ENCODE measurements at regions not wholly inside any gene's neighbourhood (a gene's known extent, or its start where the extent isn't known, plus 50 kb on each side); places are given as distances from the start of the nearest gene placed in this dataset.
"Not testable (repeated sequence)": the region's sequence is repeated elsewhere in the genome, so short reads cannot be mapped to it uniquely, and the experiment has no call there.

GRCh38 chr15:66633041-66633937 lies 67.5 kb upstream of the LCTL start:
- Histone ChIP-seq H3K9me3 (no peaks in the 10 kb centered on the region), H3K27me3 (no peaks in the 10 kb centered on the region), H3K27ac (no peak overlapping the region), H3K36me3 (no peaks in the 10 kb centered on the region), H3K4me3 (no peak overlapping the region), H3K4me1 (no peaks in the 10 kb centered on the region)
- no peak for TF ChIP-seq POLR2AphosphoS5 (IDR thresholded peaks at IDR 0.05; ENCODE audit: insufficient read depth in 1 of 2, low read depth in 1 of 2)
- TF ChIP-seq POLR2A (IDR thresholded peaks at IDR 0.05) = no peak
- no peak for TF ChIP-seq CTCF (IDR thresholded peaks at IDR 0.05)
- intact Hi-C loops (cut with DNase I) = no loop called here
- no peak for DNase-seq (ENCODE audit: extremely low spot score in 2 of 2)

GRCh38 chr15:66633938-66634250 lies 68.1 kb upstream of the LCTL start:
- H3K4me1 ChIP-seq = no peaks in the 10 kb centered on the region
- intact Hi-C loops (cut with DNase I) = no loop called here
- no peaks in the 10 kb centered on the region for H3K27me3 ChIP-seq
- H3K9me3 ChIP-seq = no peaks in the 10 kb centered on the region
- DNase-seq (ENCODE audit: extremely low spot score in 2 of 2) = no peak
- H3K27ac ChIP-seq = no peak overlapping the region
- no peak for TF ChIP-seq POLR2AphosphoS5 (IDR thresholded peaks at IDR 0.05; ENCODE audit: insufficient read depth in 1 of 2, low read depth in 1 of 2)
- TF ChIP-seq POLR2A (IDR thresholded peaks at IDR 0.05) = no peak
- TF ChIP-seq CTCF (IDR thresholded peaks at IDR 0.05) = no peak
- H3K36me3 ChIP-seq = no peaks in the 10 kb centered on the region
- no peak overlapping the region for H3K4me3 ChIP-seq

GRCh38 chr15:66634540-66634939 lies 67.5 kb upstream of the SMAD6 start:
- DNase-seq (ENCODE audit: extremely low spot score in 2 of 2) = no peak
- Histone ChIP-seq H3K27ac (no peak overlapping the region), H3K27me3 (no peaks in the 10 kb centered on the region), H3K9me3 (no peaks in the 10 kb centered on the region), H3K4me1 (no peaks in the 10 kb centered on the region), H3K36me3 (no peaks in the 10 kb centered on the region), H3K4me3 (no peak overlapping the region)
- no peak for TF ChIP-seq CTCF (IDR thresholded peaks at IDR 0.05)
- no peak for TF ChIP-seq POLR2AphosphoS5 (IDR thresholded peaks at IDR 0.05; ENCODE audit: insufficient read depth in 1 of 2, low read depth in 1 of 2)
- TF ChIP-seq POLR2A (IDR thresholded peaks at IDR 0.05) = no peak
- intact Hi-C loops (cut with DNase I) = no loop called here

- no peaks in the 10 kb centered on the region for H3K4me1 ChIP-seq
- no peaks in the 10 kb centered on the region for H3K9me3 ChIP-seq
- H3K36me3 ChIP-seq = no peaks in the 10 kb centered on the region
- H3K4me3 ChIP-seq = no peak overlapping the region
- no peak overlapping the region for H3K27ac ChIP-seq
- TF ChIP-seq POLR2AphosphoS5 (IDR thresholded peaks at IDR 0.05; ENCODE audit: insufficient read depth in 1 of 2, low read depth in 1 of 2) = no peak
- no peak for TF ChIP-seq CTCF (IDR thresholded peaks at IDR 0.05)
- no peak for TF ChIP-seq POLR2A (IDR thresholded peaks at IDR 0.05)
- no peaks in the 10 kb centered on the region for H3K27me3 ChIP-seq
- intact Hi-C loops (cut with DNase I) = no loop called here
- DNase-seq (ENCODE audit: extremely low spot score in 2 of 2) = no peak
Measured at GRCh38 chr15:66635006-66635405, 67.0 kb upstream of the SMAD6 start.

GRCh38 chr15:66635817-66636216 lies 66.2 kb upstream of the SMAD6 start:
- DNase-seq (ENCODE audit: extremely low spot score in 2 of 2) = no peak
- H3K4me3 ChIP-seq = no peak overlapping the region
- H3K9me3 ChIP-seq = no peaks in the 10 kb centered on the region
- no peak overlapping the region for H3K27ac ChIP-seq
- no peaks in the 10 kb centered on the region for H3K27me3 ChIP-seq
- no peak for TF ChIP-seq POLR2A (IDR thresholded peaks at IDR 0.05)
- TF ChIP-seq CTCF (IDR thresholded peaks at IDR 0.05) = no peak
- TF ChIP-seq POLR2AphosphoS5 (IDR thresholded peaks at IDR 0.05; ENCODE audit: insufficient read depth in 1 of 2, low read depth in 1 of 2) = no peak
- H3K36me3 ChIP-seq = no peaks in the 10 kb centered on the region
- intact Hi-C loops (cut with DNase I) = no loop called here
- no peaks in the 10 kb centered on the region for H3K4me1 ChIP-seq

- H3K4me3 ChIP-seq; H3K4me1 ChIP-seq; H3K27me3 ChIP-seq; H3K9me3 ChIP-seq; intact Hi-C loops (cut with DNase I); H3K36me3 ChIP-seq; H3K27ac ChIP-seq; DNase-seq (ENCODE audit: extremely low spot score in 2 of 2): not testable (repeated sequence)
Measured at GRCh38 chr15:66637044-66637443, 65.0 kb upstream of the SMAD6 start.
